ENCODE measurements at regions not wholly inside any gene's neighbourhood (a gene's known extent, or its start where the extent isn't known, plus 50 kb on each side); places are given as distances from the start of the nearest gene placed in this dataset.

DNA sequence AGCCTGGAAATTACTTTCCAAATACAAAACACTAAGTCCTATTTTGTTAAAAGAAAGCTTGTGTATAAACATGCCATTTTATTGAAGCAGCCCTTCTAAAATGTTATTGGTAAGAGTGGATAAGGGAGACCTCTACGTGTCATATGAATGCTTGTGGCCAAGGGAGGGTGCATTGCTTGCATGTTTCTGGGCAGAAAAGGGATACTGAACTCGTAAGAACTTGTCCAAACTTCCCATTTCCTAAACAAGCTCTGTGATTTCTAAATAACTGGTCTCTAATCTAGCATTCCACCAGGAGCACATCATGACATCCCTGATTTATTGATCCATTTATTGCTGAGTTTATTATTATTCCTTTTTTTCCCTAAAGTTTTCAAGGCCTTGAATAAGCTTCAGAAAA lies 474.1 kb downstream of the CD109 start:
- DNase-seq (ENCODE audit: low spot score) (no peak), ATAC-seq (ENCODE audit: insufficient number of reproducible peaks, low FRiP score, low read depth) (no peak)
- H3K4me3 ChIP-seq = no peak overlapping the region
- H3K27me3 ChIP-seq (replicated peaks; ENCODE audit: insufficient read depth) = no peaks in the 10 kb centered on the region
- no peaks in the 10 kb centered on the region for H3K36me3 ChIP-seq
- no peaks in the 10 kb centered on the region for H3K9me3 ChIP-seq
- peaks cover 0 to 6% of the 10 kb centered on the region in 2 donors for H3K4me1 ChIP-seq (ENCODE audit: control insufficient read depth in 1 of 2, low read depth in 2 of 2)
- TF ChIP-seq, protein P1, sequence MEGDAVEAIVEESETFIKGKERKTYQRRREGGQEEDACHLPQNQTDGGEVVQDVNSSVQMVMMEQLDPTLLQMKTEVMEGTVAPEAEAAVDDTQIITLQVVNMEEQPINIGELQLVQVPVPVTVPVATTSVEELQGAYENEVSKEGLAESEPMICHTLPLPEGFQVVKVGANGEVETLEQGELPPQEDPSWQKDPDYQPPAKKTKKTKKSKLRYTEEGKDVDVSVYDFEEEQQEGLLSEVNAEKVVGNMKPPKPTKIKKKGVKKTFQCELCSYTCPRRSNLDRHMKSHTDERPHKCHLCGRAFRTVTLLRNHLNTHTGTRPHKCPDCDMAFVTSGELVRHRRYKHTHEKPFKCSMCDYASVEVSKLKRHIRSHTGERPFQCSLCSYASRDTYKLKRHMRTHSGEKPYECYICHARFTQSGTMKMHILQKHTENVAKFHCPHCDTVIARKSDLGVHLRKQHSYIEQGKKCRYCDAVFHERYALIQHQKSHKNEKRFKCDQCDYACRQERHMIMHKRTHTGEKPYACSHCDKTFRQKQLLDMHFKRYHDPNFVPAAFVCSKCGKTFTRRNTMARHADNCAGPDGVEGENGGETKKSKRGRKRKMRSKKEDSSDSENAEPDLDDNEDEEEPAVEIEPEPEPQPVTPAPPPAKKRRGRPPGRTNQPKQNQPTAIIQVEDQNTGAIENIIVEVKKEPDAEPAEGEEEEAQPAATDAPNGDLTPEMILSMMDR (IDR thresholded peaks at IDR 0.05) = no peak
- H3K27ac ChIP-seq = no peak overlapping the region

DNA sequence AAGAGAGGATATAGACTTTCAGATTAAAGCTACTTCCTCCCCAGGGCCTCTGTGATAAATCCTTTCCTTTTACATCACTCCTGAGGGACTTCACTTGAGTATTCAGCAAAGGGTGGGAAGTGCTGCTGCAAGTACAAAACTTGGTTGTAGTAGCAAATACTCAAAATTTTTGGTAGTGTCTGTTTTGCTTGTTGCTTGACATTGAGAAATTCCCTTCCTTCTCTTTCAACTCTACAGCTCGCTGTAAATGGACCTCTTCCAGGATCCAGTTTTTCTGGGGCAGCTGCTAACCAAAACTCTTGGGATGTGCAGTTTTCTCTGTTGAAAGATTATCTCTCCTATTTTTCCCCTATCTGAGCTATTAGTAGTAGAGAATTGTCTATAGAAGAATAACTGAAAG lies 472.0 kb downstream of the CD109 start:
- Histone ChIP-seq H3K9me3 (no peaks in the 10 kb centered on the region), H3K4me3 (no peak overlapping the region), H3K4me1 (ENCODE audit: control insufficient read depth in 1 of 2, low read depth in 2 of 2) (peaks cover 0 to 6% of the 10 kb centered on the region in 2 donors), H3K36me3 (no peaks in the 10 kb centered on the region), H3K27ac (no peak overlapping the region), H3K27me3 (replicated peaks; ENCODE audit: insufficient read depth) (no peaks in the 10 kb centered on the region)
- no peak for ATAC-seq (ENCODE audit: insufficient number of reproducible peaks, low FRiP score, low read depth)
- TF ChIP-seq, protein P1 (IDR thresholded peaks at IDR 0.05) = no peak
- no peak for DNase-seq (ENCODE audit: low spot score)

DNA sequence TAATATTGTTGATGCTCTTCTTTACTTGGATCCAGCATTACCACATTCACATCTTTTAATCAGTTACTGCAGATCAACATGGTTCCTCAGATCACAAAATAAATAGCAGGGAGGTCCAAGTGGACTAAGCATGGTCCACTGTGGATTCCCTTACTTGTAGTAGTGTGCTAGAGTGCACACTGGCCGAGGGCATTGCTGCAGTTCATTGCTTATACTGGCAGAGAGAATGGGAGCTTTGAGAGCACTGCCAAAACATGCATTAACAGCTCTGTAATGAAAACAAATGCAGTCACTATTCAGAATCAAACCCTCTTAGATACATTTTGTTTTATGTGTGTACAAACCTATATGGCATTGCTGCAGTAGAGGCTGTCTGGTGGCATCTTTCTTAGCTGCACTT lies 471.5 kb downstream of the CD109 start:
- Histone ChIP-seq H3K9me3 (no peaks in the 10 kb centered on the region), H3K4me1 (ENCODE audit: control insufficient read depth in 1 of 2, low read depth in 2 of 2) (peaks cover 0 to 6% of the 10 kb centered on the region in 2 donors), H3K36me3 (no peaks in the 10 kb centered on the region), H3K4me3 (no peak overlapping the region), H3K27me3 (replicated peaks; ENCODE audit: insufficient read depth) (no peaks in the 10 kb centered on the region), H3K27ac (no peak overlapping the region)
- TF ChIP-seq, protein P1 (IDR thresholded peaks at IDR 0.05) = no peak
- no peak for DNase-seq (ENCODE audit: low spot score)
- ATAC-seq (ENCODE audit: insufficient number of reproducible peaks, low FRiP score, low read depth) = no peak

DNA sequence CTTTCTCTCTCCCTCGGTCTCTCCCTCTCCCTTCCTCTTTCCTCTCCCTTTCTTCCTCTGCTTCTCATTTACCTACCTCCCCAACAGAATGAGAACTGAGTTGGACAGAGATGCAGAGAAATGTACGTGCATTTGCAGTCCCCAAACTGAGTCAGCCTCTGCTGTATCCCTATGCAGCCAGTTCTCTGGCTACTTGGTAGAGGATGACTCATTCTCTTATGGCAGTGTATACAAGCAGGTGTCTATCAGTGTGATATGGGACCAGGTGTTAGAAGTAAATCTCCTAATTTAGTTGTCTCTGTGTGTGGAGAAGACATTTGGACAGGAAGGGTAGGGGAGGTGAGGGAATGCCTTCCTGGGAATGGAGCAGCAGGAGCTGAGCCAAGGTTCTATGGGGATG lies 470.8 kb downstream of the CD109 start:
- no peaks in the 10 kb centered on the region for H3K9me3 ChIP-seq
- H3K36me3 ChIP-seq = no peaks in the 10 kb centered on the region
- TF ChIP-seq, protein P1 (IDR thresholded peaks at IDR 0.05) = no peak
- DNase-seq (ENCODE audit: low spot score) (no peak), ATAC-seq (ENCODE audit: insufficient number of reproducible peaks, low FRiP score, low read depth) (no peak)
- H3K27ac ChIP-seq = no peak overlapping the region
- no peaks in the 10 kb centered on the region for H3K27me3 ChIP-seq (replicated peaks; ENCODE audit: insufficient read depth)
- H3K4me3 ChIP-seq = no peak overlapping the region
- peaks cover 0 to 6% of the 10 kb centered on the region in 2 donors for H3K4me1 ChIP-seq (ENCODE audit: control insufficient read depth in 1 of 2, low read depth in 2 of 2)

DNA sequence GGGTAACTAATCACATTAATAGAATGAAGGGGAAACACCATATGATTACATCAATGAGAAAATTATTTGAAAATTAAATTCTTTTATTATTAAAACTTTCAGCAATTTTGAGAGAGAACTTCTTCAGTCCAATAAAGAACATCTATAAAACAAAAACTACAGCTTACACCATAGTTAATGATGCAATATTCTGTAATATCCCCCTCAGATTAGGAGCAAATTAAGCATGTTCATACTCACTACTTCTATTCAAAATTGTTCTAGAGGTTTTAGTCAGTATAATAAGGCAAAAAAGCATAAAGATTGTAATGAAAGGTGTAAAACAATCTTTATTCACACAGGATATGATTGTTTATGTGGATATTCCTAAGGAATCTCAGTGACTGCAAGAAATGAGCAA lies 465.4 kb downstream of the CD109 start:
- H3K4me1 ChIP-seq (ENCODE audit: control insufficient read depth in 1 of 2, low read depth in 2 of 2) = no peaks in the 10 kb centered on the region
- no peaks in the 10 kb centered on the region for H3K9me3 ChIP-seq
- H3K27ac ChIP-seq = no peak overlapping the region
- H3K4me3 ChIP-seq = no peak overlapping the region
- TF ChIP-seq, protein P1 (IDR thresholded peaks at IDR 0.05) = no peak
- ATAC-seq (ENCODE audit: insufficient number of reproducible peaks, low FRiP score, low read depth) = no peak
- no peaks in the 10 kb centered on the region for H3K36me3 ChIP-seq
- DNase-seq (ENCODE audit: low spot score) = no peak
- H3K27me3 ChIP-seq (replicated peaks; ENCODE audit: insufficient read depth) = no peaks in the 10 kb centered on the region

Data from thoracic aorta (tissue), 2 donors.